Calu3 (cell line): ENCODE measurements at regions not wholly inside any gene's neighbourhood (a gene's known extent, or its start where the extent isn't known, plus 50 kb on each side); places are given as distances from the start of the nearest gene placed in this dataset.

ENCODE experiments used
- BruUV-seq: library from RNA; stranded (reverse); fragments of 400-500 nt; replicated peaks from 2 replicates; lab custom pipeline; 2021; lab: Mats Ljungman, UMichigan
- CTCF ChIA-PET: fragments of 300-600 bp; sonication (Branson Sonifier 250); formaldehyde crosslinking; loops from one replicate; lab custom pipeline; 2022; ENCODE audit warnings: antibody characterized with exemption; lab: Charles Lee
- DNase-seq: peaks from one replicate; pipeline ENCODE4 v3.0.0; 2022
- H3K27ac Mint-ChIP-seq: one replicate; pipeline ENCODE4 v1.8.0; 2022; ENCODE audit warnings: mixed read lengths; ENCODE audit not compliant: unreplicated experiment
- H3K27me3 Mint-ChIP-seq: one replicate; pipeline ENCODE4 v1.8.0; 2022; ENCODE audit warnings: mixed read lengths; ENCODE audit not compliant: unreplicated experiment
- H3K36me3 Mint-ChIP-seq: one replicate; pipeline ENCODE4 v1.8.0; 2022; ENCODE audit warnings: mild to moderate bottlenecking, moderate library complexity, mixed read lengths; ENCODE audit not compliant: insufficient read depth, unreplicated experiment
- H3K4me1 Mint-ChIP-seq: one replicate; pipeline ENCODE4 v1.8.0; 2022; ENCODE audit warnings: mild to moderate bottlenecking, low read depth, mixed read lengths; ENCODE audit not compliant: unreplicated experiment
- H3K4me3 Mint-ChIP-seq: one replicate; pipeline ENCODE4 v1.8.0; 2022; ENCODE audit warnings: mild to moderate bottlenecking, low read depth, moderate library complexity, mixed read lengths; ENCODE audit not compliant: unreplicated experiment
- H3K9me3 Mint-ChIP-seq: one replicate; pipeline ENCODE4 v1.8.0; 2022; ENCODE audit warnings: low read depth, mixed read lengths; ENCODE audit not compliant: unreplicated experiment
- intact Hi-C: fragments of 100-400 bp; cut with micrococcal nuclease; formaldehyde crosslinking; loops from one replicate; pipeline ENCODE4 v1.10.0; 2022; ENCODE audit not compliant: unreplicated experiment
- TF ChIP-seq, protein P1 (sequence below): fragments of 200-600 bp; IDR thresholded peaks from one replicate; pipeline ENCODE4 v1.8.0; 2022; ENCODE audit warnings: antibody characterized with exemption; ENCODE audit not compliant: unreplicated experiment

DNA sequence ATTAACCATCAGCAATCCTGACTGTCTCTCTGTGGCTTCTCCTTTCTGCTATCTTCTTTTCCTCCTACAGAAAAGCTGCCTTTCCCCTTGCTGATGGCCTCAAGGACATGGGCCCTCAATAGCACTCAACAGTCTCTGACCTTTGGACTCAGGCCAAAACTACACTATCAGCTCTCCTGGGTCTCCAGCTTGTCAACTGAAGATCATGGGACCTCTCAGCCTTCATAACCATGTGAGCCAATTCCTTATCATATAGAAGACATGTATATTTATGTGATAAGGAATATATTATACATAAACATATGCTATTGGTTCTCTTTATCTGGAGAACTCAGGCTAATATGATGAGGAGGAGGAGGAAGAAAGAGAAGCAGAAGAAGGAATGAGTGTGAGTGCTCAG lies 91.8 kb upstream of the GJB5 start:
- H3K27me3 Mint-ChIP-seq = peaks cover 78% of the 10 kb centered on the region
- BruUV-seq = no TSS peak

DNA sequence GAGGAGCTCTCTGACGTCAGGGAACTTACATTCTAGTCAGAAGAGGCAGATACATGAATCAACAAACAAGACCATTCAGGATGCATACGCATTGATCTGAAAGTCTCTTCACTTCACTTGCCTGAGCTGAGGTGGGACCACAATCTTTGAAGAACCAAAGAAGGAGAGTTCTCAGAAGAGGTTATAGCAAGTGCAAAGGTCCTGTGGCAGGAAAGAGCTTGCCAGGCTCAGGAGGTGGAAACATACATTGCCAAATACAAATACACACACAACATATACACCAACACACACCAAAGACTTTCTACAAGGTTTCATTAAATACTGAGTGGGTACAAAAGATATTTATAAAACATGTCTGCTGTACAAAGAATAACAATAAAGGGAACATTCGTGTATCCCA lies 86.8 kb upstream of the GJB5 start:
- no peaks in the 10 kb centered on the region for H3K36me3 Mint-ChIP-seq
- H3K9me3 Mint-ChIP-seq = no peaks in the 10 kb centered on the region
- no peaks in the 10 kb centered on the region for H3K4me1 Mint-ChIP-seq
- no TSS peak for BruUV-seq
- TF ChIP-seq, protein P1, sequence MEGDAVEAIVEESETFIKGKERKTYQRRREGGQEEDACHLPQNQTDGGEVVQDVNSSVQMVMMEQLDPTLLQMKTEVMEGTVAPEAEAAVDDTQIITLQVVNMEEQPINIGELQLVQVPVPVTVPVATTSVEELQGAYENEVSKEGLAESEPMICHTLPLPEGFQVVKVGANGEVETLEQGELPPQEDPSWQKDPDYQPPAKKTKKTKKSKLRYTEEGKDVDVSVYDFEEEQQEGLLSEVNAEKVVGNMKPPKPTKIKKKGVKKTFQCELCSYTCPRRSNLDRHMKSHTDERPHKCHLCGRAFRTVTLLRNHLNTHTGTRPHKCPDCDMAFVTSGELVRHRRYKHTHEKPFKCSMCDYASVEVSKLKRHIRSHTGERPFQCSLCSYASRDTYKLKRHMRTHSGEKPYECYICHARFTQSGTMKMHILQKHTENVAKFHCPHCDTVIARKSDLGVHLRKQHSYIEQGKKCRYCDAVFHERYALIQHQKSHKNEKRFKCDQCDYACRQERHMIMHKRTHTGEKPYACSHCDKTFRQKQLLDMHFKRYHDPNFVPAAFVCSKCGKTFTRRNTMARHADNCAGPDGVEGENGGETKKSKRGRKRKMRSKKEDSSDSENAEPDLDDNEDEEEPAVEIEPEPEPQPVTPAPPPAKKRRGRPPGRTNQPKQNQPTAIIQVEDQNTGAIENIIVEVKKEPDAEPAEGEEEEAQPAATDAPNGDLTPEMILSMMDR = no peak
- no peak overlapping the region for H3K4me3 Mint-ChIP-seq
- intact Hi-C loops = no loop called here
- H3K27me3 Mint-ChIP-seq = peaks cover 57% of the 10 kb centered on the region
- no peak overlapping the region for H3K27ac Mint-ChIP-seq
- no peak for DNase-seq
- CTCF ChIA-PET = no interaction called here

More for the DNA sequence above, 91.8 kb upstream of the GJB5 start:
- Mint-ChIP-seq H3K4me3 (no peak overlapping the region), H3K36me3 (no peaks in the 10 kb centered on the region), H3K4me1 (no peaks in the 10 kb centered on the region), H3K27ac (no peak overlapping the region), H3K9me3 (no peaks in the 10 kb centered on the region)
- intact Hi-C loops = no loop called here
- TF ChIP-seq, protein P1 = no peak
- CTCF ChIA-PET = interaction anchor here (0.6 kb wide), 1 partner anchor 1143 kb away, joined by 4 read pairs; no protein-coding TSS in a partner anchor
- no peak for DNase-seq

DNA sequence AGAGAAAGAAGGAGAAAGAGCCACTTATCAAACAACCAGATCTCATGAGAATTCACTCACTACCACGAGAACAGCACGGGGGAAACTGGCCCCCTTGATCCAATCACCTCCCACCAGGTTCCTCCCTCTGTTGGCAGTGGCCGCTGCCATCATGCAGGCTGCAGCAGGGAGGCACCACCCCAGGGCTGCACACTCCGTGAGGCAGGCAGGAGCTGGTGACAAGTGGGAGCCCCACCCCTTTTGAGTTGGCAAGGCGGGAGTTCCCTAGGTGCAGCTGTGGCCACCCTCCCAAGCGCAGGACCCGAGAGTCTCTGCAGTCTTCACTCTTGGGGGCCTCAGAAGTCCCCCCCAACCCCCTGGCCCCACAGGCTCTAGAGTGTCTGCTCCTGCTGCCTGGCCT lies 83.9 kb upstream of the GJB5 start:
- Mint-ChIP-seq H3K4me3 (no peak overlapping the region), H3K4me1 (no peaks in the 10 kb centered on the region), H3K36me3 (no peaks in the 10 kb centered on the region), H3K27ac (no peak overlapping the region), H3K27me3 (peaks cover 56% of the 10 kb centered on the region), H3K9me3 (no peaks in the 10 kb centered on the region)
- DNase-seq = no peak
- CTCF ChIA-PET = no interaction called here
- intact Hi-C loops = no loop called here
- TF ChIP-seq, protein P1 = no peak
- BruUV-seq = no TSS peak

DNA sequence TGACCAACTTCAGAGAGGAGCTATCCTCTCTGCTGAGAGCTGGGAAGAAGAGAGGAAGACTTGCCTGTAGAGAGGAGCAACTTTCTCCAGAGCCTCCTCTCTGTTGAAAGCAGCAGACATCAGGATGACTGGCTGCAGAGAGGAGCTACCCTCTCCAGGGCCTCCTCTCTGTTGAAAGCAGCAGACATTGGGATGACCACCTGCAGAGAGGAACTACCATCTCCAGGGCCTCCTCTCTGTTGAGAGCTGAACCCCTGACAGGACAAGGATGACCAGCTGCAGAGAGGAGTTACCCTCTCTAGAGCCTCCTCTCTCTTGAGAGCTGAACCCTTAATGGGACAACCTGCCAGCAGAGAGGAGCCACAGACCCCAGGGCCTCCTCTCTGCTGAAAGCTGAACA lies 83.0 kb upstream of the GJB5 start:
- CTCF ChIA-PET = no interaction called here
- TF ChIP-seq, protein P1 = no peak
- intact Hi-C loops = no loop called here
- no peak for DNase-seq
- Mint-ChIP-seq H3K27ac (no peak overlapping the region), H3K4me1 (no peaks in the 10 kb centered on the region), H3K27me3 (peaks cover 49% of the 10 kb centered on the region), H3K4me3 (no peak overlapping the region), H3K36me3 (no peaks in the 10 kb centered on the region), H3K9me3 (no peaks in the 10 kb centered on the region)
- no TSS peak for BruUV-seq
